AG04449 (cell line): ENCODE measurements at regions not wholly inside any gene's neighbourhood (a gene's known extent, or its start where the extent isn't known, plus 50 kb on each side); places are given as distances from the start of the nearest gene placed in this dataset.

Experiments
- CTCF ChIA-PET: fragments of 350-600 bp; formaldehyde crosslinking; extraction: SDS; loops from one replicate; lab custom pipeline; 2021; ENCODE audit warnings: antibody characterized with exemption; lab: Yijun Ruan, JAX
- POLR2A ChIA-PET: fragments of 400-600, 350-600 bp; formaldehyde crosslinking; extraction: SDS; loops from one replicate; lab custom pipeline; 2020; ENCODE audit warnings: antibody characterized with exemption, inconsistent platforms; lab: Yijun Ruan, JAX
- DNase-seq: peaks from one replicate; pipeline ENCODE4 v3.0.0-alpha.2; 2010; ENCODE audit warnings: low read depth, low spot score
- H3K4me3 ChIP-seq: 2 replicates; pipeline ENCODE4 v1.5.1; 2011; ENCODE audit warnings: low read depth, mild to moderate bottlenecking, control low read depth, low read length
- TF ChIP-seq, protein P1 (sequence below): IDR thresholded peaks from one replicate; pipeline ENCODE4 v1.5.1; 2011; ENCODE audit warnings: mild to moderate bottlenecking, moderate library complexity, low read length, control low read depth, inconsistent platforms; ENCODE audit not compliant: insufficient read depth; ENCODE audit errors: missing control alignments

DNA sequence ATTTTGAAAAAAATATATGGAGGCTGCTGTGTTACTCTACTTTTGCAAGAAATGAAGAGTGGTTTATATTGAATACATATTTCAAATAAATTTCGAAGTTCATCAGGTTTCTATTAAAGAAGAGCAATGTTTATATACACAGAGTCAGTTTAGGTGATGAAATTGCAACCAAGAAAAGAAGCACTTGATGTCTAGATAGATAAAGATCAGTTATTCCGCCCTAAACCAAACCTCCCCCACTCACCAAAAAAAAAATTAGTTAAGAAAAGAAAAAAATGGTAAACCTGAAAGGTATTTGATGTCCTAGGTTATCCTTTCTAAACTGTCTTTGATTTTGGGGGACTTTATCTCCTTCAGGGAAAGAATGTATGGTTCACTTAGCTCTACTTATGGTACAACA is 111.8 kb downstream of the SKIDA1 start:
- CTCF ChIA-PET, result no interaction called here
- DNase-seq, result no peak
- H3K4me3 ChIP-seq, result no peak overlapping the region
- POLR2A ChIA-PET, result no interaction called here
- TF ChIP-seq, protein P1, sequence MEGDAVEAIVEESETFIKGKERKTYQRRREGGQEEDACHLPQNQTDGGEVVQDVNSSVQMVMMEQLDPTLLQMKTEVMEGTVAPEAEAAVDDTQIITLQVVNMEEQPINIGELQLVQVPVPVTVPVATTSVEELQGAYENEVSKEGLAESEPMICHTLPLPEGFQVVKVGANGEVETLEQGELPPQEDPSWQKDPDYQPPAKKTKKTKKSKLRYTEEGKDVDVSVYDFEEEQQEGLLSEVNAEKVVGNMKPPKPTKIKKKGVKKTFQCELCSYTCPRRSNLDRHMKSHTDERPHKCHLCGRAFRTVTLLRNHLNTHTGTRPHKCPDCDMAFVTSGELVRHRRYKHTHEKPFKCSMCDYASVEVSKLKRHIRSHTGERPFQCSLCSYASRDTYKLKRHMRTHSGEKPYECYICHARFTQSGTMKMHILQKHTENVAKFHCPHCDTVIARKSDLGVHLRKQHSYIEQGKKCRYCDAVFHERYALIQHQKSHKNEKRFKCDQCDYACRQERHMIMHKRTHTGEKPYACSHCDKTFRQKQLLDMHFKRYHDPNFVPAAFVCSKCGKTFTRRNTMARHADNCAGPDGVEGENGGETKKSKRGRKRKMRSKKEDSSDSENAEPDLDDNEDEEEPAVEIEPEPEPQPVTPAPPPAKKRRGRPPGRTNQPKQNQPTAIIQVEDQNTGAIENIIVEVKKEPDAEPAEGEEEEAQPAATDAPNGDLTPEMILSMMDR, result no peak

DNA sequence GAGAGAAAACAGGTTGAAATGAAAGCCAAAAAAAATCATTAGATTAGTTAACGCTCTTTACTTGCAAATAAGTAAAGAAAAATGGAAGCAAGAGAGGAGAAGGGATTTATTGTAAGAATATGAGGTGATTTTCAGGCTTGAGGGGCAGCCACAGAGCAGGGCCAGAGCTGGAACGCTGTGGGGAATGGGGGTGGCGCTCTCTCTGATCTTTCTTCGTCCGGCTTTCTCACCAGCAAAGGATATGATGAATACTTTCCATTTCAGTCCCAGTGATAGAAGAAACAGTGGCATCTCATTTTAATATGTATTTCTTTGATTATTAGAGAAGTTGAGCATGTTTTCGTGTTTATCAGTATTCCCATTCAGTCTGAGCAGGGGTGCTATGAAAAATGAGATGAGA is 112.2 kb downstream of the SKIDA1 start:
- ChIA-PET POLR2A (no interaction called here), CTCF (no interaction called here)
- DNase-seq, result no peak
- TF ChIP-seq, protein P1, result no peak
- no peak overlapping the region for H3K4me3 ChIP-seq

DNA sequence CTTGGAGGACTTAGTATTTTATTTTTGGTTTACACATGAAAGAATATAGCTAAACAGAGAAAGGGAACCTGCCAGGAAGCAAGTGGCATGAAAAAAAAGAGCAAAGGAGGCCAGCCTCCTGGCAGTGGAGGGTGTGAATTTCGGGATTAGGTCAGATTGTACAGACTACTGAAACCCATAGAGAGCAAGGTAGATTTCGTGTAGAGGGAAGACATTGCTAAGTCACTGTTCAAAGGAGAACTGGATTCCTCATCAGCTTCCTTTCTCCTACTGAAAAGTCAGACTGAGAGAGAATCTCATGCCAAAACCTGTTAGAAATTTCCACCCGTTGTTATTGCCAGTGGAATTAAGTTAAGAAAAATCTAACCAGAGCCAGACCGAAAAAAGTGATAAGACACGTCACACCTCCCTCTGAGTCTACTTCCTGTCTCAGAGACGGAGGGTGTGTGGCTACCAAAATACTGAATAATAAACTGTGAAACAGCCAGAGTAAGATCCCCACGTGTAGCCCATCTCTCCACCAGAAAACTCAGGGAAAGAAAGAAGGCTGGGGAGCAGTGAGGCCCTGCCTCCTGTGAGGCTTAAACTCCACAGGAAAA is 118.8 kb downstream of the SKIDA1 start:
- TF ChIP-seq, protein P1, result no peak
- ChIA-PET CTCF (no interaction called here), POLR2A (no interaction called here)
- no peak for DNase-seq
- no peak overlapping the region for H3K4me3 ChIP-seq

DNA sequence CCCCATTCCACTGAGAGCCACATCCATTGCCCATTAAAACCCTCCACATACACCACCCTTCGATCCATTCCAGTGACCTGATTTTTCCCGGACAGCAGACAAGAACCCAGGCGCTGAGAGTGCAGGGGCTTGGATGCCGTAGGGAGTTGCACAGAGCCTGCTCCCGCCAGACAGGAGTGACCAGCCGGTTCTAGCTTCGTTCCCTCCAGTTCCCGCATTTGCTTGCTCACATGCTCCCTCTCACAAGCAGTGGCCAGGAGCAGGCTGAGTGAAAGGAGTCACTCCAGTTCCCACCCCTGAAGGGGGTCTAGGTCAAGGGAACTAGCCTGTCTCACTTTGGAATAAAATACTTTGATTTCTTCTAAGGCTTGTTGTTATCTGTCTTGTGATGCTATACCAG is 119.5 kb downstream of the SKIDA1 start:
- no peak for DNase-seq
- CTCF ChIA-PET, result no interaction called here
- TF ChIP-seq, protein P1, result no peak
- no peak overlapping the region for H3K4me3 ChIP-seq
- POLR2A ChIA-PET, result no interaction called here

DNA sequence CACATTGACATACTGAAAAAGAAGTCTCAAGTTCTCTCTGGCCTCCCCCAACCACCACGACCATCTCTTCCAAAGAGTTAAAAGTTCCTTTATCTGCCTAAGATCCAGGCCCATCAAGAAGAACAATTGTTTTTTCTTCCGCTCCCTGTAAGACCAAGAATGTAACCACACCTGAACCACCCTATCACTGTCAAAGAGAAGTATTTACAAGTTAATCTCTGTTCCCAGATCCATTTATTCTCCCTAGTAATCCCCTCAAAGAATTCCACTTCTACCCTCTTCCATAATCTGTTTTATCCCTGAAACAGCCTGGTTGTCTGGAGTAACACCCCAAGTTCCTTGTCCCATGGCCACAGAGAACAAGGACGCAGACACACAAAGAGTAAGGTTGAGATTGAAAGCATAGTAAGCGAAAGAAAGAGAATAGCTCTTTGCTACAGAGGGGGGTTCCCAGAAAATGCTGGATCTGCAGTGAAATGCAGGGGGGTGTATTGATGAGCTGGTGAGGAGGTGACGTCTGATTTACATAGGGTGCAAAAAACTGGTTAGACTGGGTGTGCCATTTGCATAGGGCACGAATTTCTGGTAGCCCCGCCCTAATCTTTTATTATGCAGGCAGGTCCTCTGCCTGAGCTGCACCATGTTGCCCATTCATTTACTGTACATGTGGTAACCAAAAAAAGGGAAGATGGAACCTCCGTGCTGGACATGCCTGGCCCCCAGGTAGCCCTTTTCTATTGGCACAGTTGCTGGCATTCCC is 122.0 kb downstream of the SKIDA1 start:
- POLR2A ChIA-PET, result no interaction called here
- no peak overlapping the region for H3K4me3 ChIP-seq
- TF ChIP-seq, protein P1, result no peak
- CTCF ChIA-PET, result no interaction called here
- no peak for DNase-seq

DNA sequence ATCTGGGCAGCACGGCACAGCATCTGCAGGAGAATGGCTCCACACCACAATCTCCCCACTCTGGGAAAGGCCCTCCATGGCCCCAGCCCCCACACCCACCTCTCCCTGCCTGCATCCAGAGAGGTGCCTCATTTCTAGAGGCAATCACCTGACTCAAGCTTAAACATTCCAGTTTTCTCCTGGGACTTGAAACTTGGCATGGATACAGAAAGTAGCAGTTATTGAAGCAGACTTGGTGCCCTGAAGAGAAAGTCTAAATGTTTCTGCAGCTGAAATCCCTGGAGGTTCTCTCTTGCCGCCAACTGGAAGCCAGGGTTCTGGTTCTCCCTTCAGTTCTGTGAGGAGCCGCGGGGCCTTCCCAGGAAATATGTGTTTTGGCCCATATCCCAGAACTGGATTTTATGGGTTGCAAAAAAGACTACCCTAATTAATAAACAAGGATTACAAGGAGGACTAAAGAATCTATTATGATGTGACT is 122.8 kb downstream of the SKIDA1 start:
- POLR2A ChIA-PET, result no interaction called here
- DNase-seq, result no peak

More for the DNA sequence above, 122.8 kb downstream of the SKIDA1 start:
- H3K4me3 ChIP-seq, result no peak overlapping the region
- TF ChIP-seq, protein P1, result no peak
- CTCF ChIA-PET, result interaction anchor here (0.7 kb wide), 1 partner anchor 124 kb away, joined by 3 read pairs; no protein-coding TSS in a partner anchor
